T1000 (cell line): ENCODE measurements at regions not wholly inside any gene's neighbourhood (a gene's known extent, or its start where the extent isn't known, plus 50 kb on each side); places are given as distances from the start of the nearest gene placed in this dataset.
"Not testable (repeated sequence)": the region's sequence is repeated elsewhere in the genome, so short reads cannot be mapped to it uniquely, and the experiment has no call there.

Experiments used
- DNase-seq: peaks from one replicate; lab custom pipeline; 2025; ENCODE audit warnings: mixed read lengths; lab: John Stamatoyannopoulos, UW

GRCh38 chr20:4468114-4468513 is 218.1 kb upstream of the PRNP start:
- no peak for DNase-seq

- no peak for DNase-seq
These were observed 216.9 kb upstream of the ADRA1D start for GRCh38 chr20:4465855-4466545.

GRCh38 chr20:4465212-4465611 is 216.1 kb upstream of the ADRA1D start:
- DNase-seq = no peak

GRCh38 chr20:4462801-4463200 is 213.7 kb upstream of the ADRA1D start:
- DNase-seq = not testable (repeated sequence)

- no peak for DNase-seq
These were observed 210.0 kb upstream of the ADRA1D start for GRCh38 chr20:4459081-4459480.

- DNase-seq = no peak
These were observed 208.8 kb upstream of the ADRA1D start for GRCh38 chr20:4457566-4458543.

- no peak for DNase-seq
These were observed 206.9 kb upstream of the ADRA1D start for GRCh38 chr20:4455996-4456395.

GRCh38 chr20:4455301-4455701 is 206.2 kb upstream of the ADRA1D start:
- no peak for DNase-seq

- DNase-seq = no peak
These were observed 205.0 kb upstream of the ADRA1D start for GRCh38 chr20:4454111-4454510.

GRCh38 chr20:4453359-4453758 is 204.3 kb upstream of the ADRA1D start:
- no peak for DNase-seq

- no peak for DNase-seq
These were observed 202.5 kb upstream of the ADRA1D start for GRCh38 chr20:4451487-4452081.

GRCh38 chr20:4449957-4450715 is 201.0 kb upstream of the ADRA1D start:
- no peak for DNase-seq

- DNase-seq = no peak
These were observed 196.7 kb upstream of the ADRA1D start for GRCh38 chr20:4445784-4446183.

- DNase-seq = no peak
These were observed 196.2 kb upstream of the ADRA1D start for GRCh38 chr20:4445331-4445730.

- no peak for DNase-seq
These were observed 195.3 kb upstream of the ADRA1D start for GRCh38 chr20:4444404-4444803.

- no peak for DNase-seq
These were observed 193.9 kb upstream of the ADRA1D start for GRCh38 chr20:4443016-4443415.

GRCh38 chr20:4441871-4442270 is 192.8 kb upstream of the ADRA1D start:
- DNase-seq = no peak

- no peak for DNase-seq
These were observed 192.1 kb upstream of the ADRA1D start for GRCh38 chr20:4441191-4441590.

- no peak for DNase-seq
These were observed 190.4 kb upstream of the ADRA1D start for GRCh38 chr20:4439461-4439860.

GRCh38 chr20:4437131-4437530 is 188.0 kb upstream of the ADRA1D start:
- DNase-seq = no peak

- no peak for DNase-seq
These were observed 186.8 kb upstream of the ADRA1D start for GRCh38 chr20:4435671-4436455.
